Ovary (tissue), 3 donors: ENCODE measurements at regions not wholly inside any gene's neighbourhood (a gene's known extent, or its start where the extent isn't known, plus 50 kb on each side); places are given as distances from the start of the nearest gene placed in this dataset.

Experiments used
- CTCF ChIP-seq, 3 donors: fragments of 450-650 bp in 2 of 3; fragments of 200-600 bp in 1 of 3; IDR thresholded peaks; one replicate each; pipeline versions ENCODE4 v1.5.1 to v1.8.0; 2016 to 2022; ENCODE audit warnings: antibody characterized with exemption in 3 of 3, mild to moderate bottlenecking in 1 of 3
- POLR2A ChIP-seq: fragments of 450-650 bp; IDR thresholded peaks from one replicate; pipeline ENCODE4 v1.6.1; 2017; ENCODE audit warnings: antibody characterized with exemption, mild to moderate bottlenecking, moderate library complexity
- donor health status: DM: no; HTN: no; CAD: no.

GRCh38 chr9:75499812-75500211 lies 390.7 kb upstream of the PCSK5 start:
- TF ChIP-seq CTCF (IDR thresholded peaks at IDR 0.05) (no peak), POLR2A (no peak)
